ENCODE measurements at regions not wholly inside any gene's neighbourhood (a gene's known extent, or its start where the extent isn't known, plus 50 kb on each side); places are given as distances from the start of the nearest gene placed in this dataset.

GRCh38 chr12:93199831-93200236 is 177.9 kb upstream of the NUDT4 start:
- no peak overlapping the region for H2AFZ ChIP-seq (ENCODE audit: low read length)
- no peak for DNase-seq (ENCODE audit: insufficient read length, low spot score, missing footprints)
- no peaks in the 10 kb centered on the region for H4K20me1 ChIP-seq (ENCODE audit: insufficient read depth, low read length)
- H3K36me3 ChIP-seq (ENCODE audit: insufficient read depth, low read length) = no peaks in the 10 kb centered on the region
- H3K27ac ChIP-seq (ENCODE audit: low read depth, low read length) = no peak overlapping the region
- H3K4me1 ChIP-seq (ENCODE audit: insufficient read depth, low read length) = peaks cover 38% of the 10 kb centered on the region
- H3K79me2 ChIP-seq (ENCODE audit: insufficient read depth, low read length) = no peaks in the 10 kb centered on the region
- no peak overlapping the region for H3K4me2 ChIP-seq (ENCODE audit: insufficient read depth, low read length)
- no peak overlapping the region for H3K4me3 ChIP-seq (ENCODE audit: insufficient read depth, low read length)
- no peaks in the 10 kb centered on the region for H3K9me3 ChIP-seq (ENCODE audit: low read depth, low read length)
- H3K27me3 ChIP-seq (ENCODE audit: insufficient read depth, low read length) = no peaks in the 10 kb centered on the region
- TF ChIP-seq CTCF (IDR thresholded peaks at IDR 0.05; ENCODE audit: extremely low read depth, low read depth, low read length) = no peak

GRCh38 chr12:93200291-93200917 is 177.3 kb upstream of the NUDT4 start:
- Histone ChIP-seq H3K4me1 (ENCODE audit: insufficient read depth, low read length) (peaks cover 38% of the 10 kb centered on the region), H3K4me2 (ENCODE audit: insufficient read depth, low read length) (no peak overlapping the region), H4K20me1 (ENCODE audit: insufficient read depth, low read length) (no peaks in the 10 kb centered on the region), H3K4me3 (ENCODE audit: insufficient read depth, low read length) (no peak overlapping the region), H3K79me2 (ENCODE audit: insufficient read depth, low read length) (no peaks in the 10 kb centered on the region), H3K27ac (ENCODE audit: low read depth, low read length) (no peak overlapping the region), H3K27me3 (ENCODE audit: insufficient read depth, low read length) (no peaks in the 10 kb centered on the region), H3K9me3 (ENCODE audit: low read depth, low read length) (no peaks in the 10 kb centered on the region), H3K36me3 (ENCODE audit: insufficient read depth, low read length) (no peaks in the 10 kb centered on the region), H2AFZ (ENCODE audit: low read length) (no peak overlapping the region)
- TF ChIP-seq CTCF (IDR thresholded peaks at IDR 0.05; ENCODE audit: extremely low read depth, low read depth, low read length) = no peak
- no peak for DNase-seq (ENCODE audit: insufficient read length, low spot score, missing footprints)

GRCh38 chr12:93201990-93202389 is 175.7 kb upstream of the NUDT4 start:
- H3K27ac ChIP-seq (ENCODE audit: low read depth, low read length) = no peak overlapping the region
- H3K9me3 ChIP-seq (ENCODE audit: low read depth, low read length) = no peaks in the 10 kb centered on the region
- no peaks in the 10 kb centered on the region for H3K36me3 ChIP-seq (ENCODE audit: insufficient read depth, low read length)
- no peak for TF ChIP-seq CTCF (IDR thresholded peaks at IDR 0.05; ENCODE audit: extremely low read depth, low read depth, low read length)
- no peak overlapping the region for H3K4me3 ChIP-seq (ENCODE audit: insufficient read depth, low read length)
- no peaks in the 10 kb centered on the region for H4K20me1 ChIP-seq (ENCODE audit: insufficient read depth, low read length)
- no peak overlapping the region for H2AFZ ChIP-seq (ENCODE audit: low read length)
- no peak for DNase-seq (ENCODE audit: insufficient read length, low spot score, missing footprints)
- no peaks in the 10 kb centered on the region for H3K27me3 ChIP-seq (ENCODE audit: insufficient read depth, low read length)
- H3K4me1 ChIP-seq (ENCODE audit: insufficient read depth, low read length) = peaks cover 31% of the 10 kb centered on the region
- no peaks in the 10 kb centered on the region for H3K79me2 ChIP-seq (ENCODE audit: insufficient read depth, low read length)
- H3K4me2 ChIP-seq (ENCODE audit: insufficient read depth, low read length) = no peak overlapping the region

- Histone ChIP-seq H3K4me1 (ENCODE audit: insufficient read depth, low read length) (peaks cover 24% of the 10 kb centered on the region), H2AFZ (ENCODE audit: low read length) (no peak overlapping the region), H3K79me2 (ENCODE audit: insufficient read depth, low read length) (no peaks in the 10 kb centered on the region), H3K27me3 (ENCODE audit: insufficient read depth, low read length) (no peaks in the 10 kb centered on the region), H3K36me3 (ENCODE audit: insufficient read depth, low read length) (no peaks in the 10 kb centered on the region), H4K20me1 (ENCODE audit: insufficient read depth, low read length) (no peaks in the 10 kb centered on the region), H3K27ac (ENCODE audit: low read depth, low read length) (no peak overlapping the region), H3K9me3 (ENCODE audit: low read depth, low read length) (no peaks in the 10 kb centered on the region), H3K4me3 (ENCODE audit: insufficient read depth, low read length) (no peak overlapping the region), H3K4me2 (ENCODE audit: insufficient read depth, low read length) (no peak overlapping the region)
- DNase-seq (ENCODE audit: insufficient read length, low spot score, missing footprints) = no peak
- no peak for TF ChIP-seq CTCF (IDR thresholded peaks at IDR 0.05; ENCODE audit: extremely low read depth, low read depth, low read length)
Observed at GRCh38 chr12:93202688-93203087, 175.0 kb upstream of the NUDT4 start.

Measured in osteoblast (primary cell).